ENCODE measurements at regions not wholly inside any gene's neighbourhood (a gene's known extent, or its start where the extent isn't known, plus 50 kb on each side); places are given as distances from the start of the nearest gene placed in this dataset.

- H3K4me3 Mint-ChIP-seq (ENCODE audit: unreplicated experiment): no peak overlapping the region
- Histone ChIP-seq H4K20me1 (ENCODE audit: insufficient read depth, low read length) (no peaks in the 10 kb centered on the region), H3K4me2 (ENCODE audit: low read length) (no peak overlapping the region), H3K4me1 (ENCODE audit: insufficient read depth, low read length) (no peaks in the 10 kb centered on the region), H3K27ac (ENCODE audit: low read depth, low read length) (no peak overlapping the region), H2AFZ (ENCODE audit: low read depth, low read length) (no peak overlapping the region), H3K36me3 (ENCODE audit: insufficient read depth, low read length) (no peaks in the 10 kb centered on the region), H3K27me3 (ENCODE audit: insufficient read depth, low read length) (no peaks in the 10 kb centered on the region), H3K79me2 (ENCODE audit: insufficient read depth, low read length) (no peaks in the 10 kb centered on the region), H3K4me3 (ENCODE audit: insufficient read depth, low read depth, low read length) (no peak overlapping the region), H3K9ac (ENCODE audit: low read length) (no peak overlapping the region), H3K9me3 (ENCODE audit: insufficient read depth, low read depth, low read length) (no peaks in the 10 kb centered on the region)
- H3K9me3 Mint-ChIP-seq (ENCODE audit: unreplicated experiment): no peaks in the 10 kb centered on the region
- H3K4me1 Mint-ChIP-seq (ENCODE audit: low read depth, unreplicated experiment): no peaks in the 10 kb centered on the region
- FAIRE-seq: no peak
- DNase-seq (ENCODE audit: low read depth): no peak
- no peak overlapping the region for H3K27ac Mint-ChIP-seq (ENCODE audit: unreplicated experiment)
- H3K36me3 Mint-ChIP-seq (ENCODE audit: low read depth, unreplicated experiment): no peaks in the 10 kb centered on the region
- H3K27me3 Mint-ChIP-seq (ENCODE audit: low read depth, unreplicated experiment): peaks cover 5% of the 10 kb centered on the region
- TF ChIP-seq EZH2 (IDR thresholded peaks at IDR 0.05; ENCODE audit: insufficient read depth, low read length) (no peak), CTCF (IDR thresholded peaks at IDR 0.05; ENCODE audit: insufficient read depth, low read depth, low read length) (no peak)
Observed at GRCh38 chr3:182514236-182514964, 278.9 kb upstream of the ATP11B start.

- no peaks in the 10 kb centered on the region for H3K9me3 Mint-ChIP-seq (ENCODE audit: unreplicated experiment)
- Histone ChIP-seq H3K36me3 (ENCODE audit: insufficient read depth, low read length) (no peaks in the 10 kb centered on the region), H3K4me1 (ENCODE audit: insufficient read depth, low read length) (no peaks in the 10 kb centered on the region), H2AFZ (ENCODE audit: low read depth, low read length) (no peak overlapping the region), H3K79me2 (ENCODE audit: insufficient read depth, low read length) (no peaks in the 10 kb centered on the region), H4K20me1 (ENCODE audit: insufficient read depth, low read length) (no peaks in the 10 kb centered on the region), H3K9me3 (ENCODE audit: insufficient read depth, low read depth, low read length) (no peaks in the 10 kb centered on the region), H3K4me2 (ENCODE audit: low read length) (no peak overlapping the region), H3K4me3 (ENCODE audit: insufficient read depth, low read depth, low read length) (no peak overlapping the region), H3K9ac (ENCODE audit: low read length) (no peak overlapping the region), H3K27me3 (ENCODE audit: insufficient read depth, low read length) (no peaks in the 10 kb centered on the region), H3K27ac (ENCODE audit: low read depth, low read length) (no peak overlapping the region)
- H3K4me3 Mint-ChIP-seq (ENCODE audit: unreplicated experiment): no peak overlapping the region
- H3K27ac Mint-ChIP-seq (ENCODE audit: unreplicated experiment): no peak overlapping the region
- no peaks in the 10 kb centered on the region for H3K36me3 Mint-ChIP-seq (ENCODE audit: low read depth, unreplicated experiment)
- TF ChIP-seq EZH2 (IDR thresholded peaks at IDR 0.05; ENCODE audit: insufficient read depth, low read length): no peak
- no peak for TF ChIP-seq CTCF (IDR thresholded peaks at IDR 0.05; ENCODE audit: insufficient read depth, low read depth, low read length)
- no peaks in the 10 kb centered on the region for H3K4me1 Mint-ChIP-seq (ENCODE audit: low read depth, unreplicated experiment)
- FAIRE-seq (no peak), DNase-seq (ENCODE audit: low read depth) (no peak)
- peaks cover 5% of the 10 kb centered on the region for H3K27me3 Mint-ChIP-seq (ENCODE audit: low read depth, unreplicated experiment)
Observed at GRCh38 chr3:182516597-182517336, 276.5 kb upstream of the ATP11B start.

GRCh38 chr3:182519569-182519968 is 273.7 kb upstream of the ATP11B start:
- no peak overlapping the region for H3K4me2 ChIP-seq (ENCODE audit: low read length)
- no peak overlapping the region for H2AFZ ChIP-seq (ENCODE audit: low read depth, low read length)
- Mint-ChIP-seq H3K27me3 (ENCODE audit: low read depth, unreplicated experiment) (peaks cover 5% of the 10 kb centered on the region), H3K36me3 (ENCODE audit: low read depth, unreplicated experiment) (no peaks in the 10 kb centered on the region), H3K4me1 (ENCODE audit: low read depth, unreplicated experiment) (no peaks in the 10 kb centered on the region), H3K9me3 (ENCODE audit: unreplicated experiment) (no peaks in the 10 kb centered on the region), H3K27ac (ENCODE audit: unreplicated experiment) (no peak overlapping the region), H3K4me3 (ENCODE audit: unreplicated experiment) (no peak overlapping the region)
- H3K36me3 ChIP-seq (ENCODE audit: insufficient read depth, low read length): no peaks in the 10 kb centered on the region
- H3K4me1 ChIP-seq (ENCODE audit: insufficient read depth, low read length): no peaks in the 10 kb centered on the region
- no peak for DNase-seq (ENCODE audit: low read depth)
- H3K4me3 ChIP-seq (ENCODE audit: insufficient read depth, low read depth, low read length): no peak overlapping the region
- no peak overlapping the region for H3K27ac ChIP-seq (ENCODE audit: low read depth, low read length)
- no peaks in the 10 kb centered on the region for H3K79me2 ChIP-seq (ENCODE audit: insufficient read depth, low read length)
- TF ChIP-seq EZH2 (IDR thresholded peaks at IDR 0.05; ENCODE audit: insufficient read depth, low read length): no peak
- no peak for TF ChIP-seq CTCF (IDR thresholded peaks at IDR 0.05; ENCODE audit: insufficient read depth, low read depth, low read length)
- no peaks in the 10 kb centered on the region for H4K20me1 ChIP-seq (ENCODE audit: insufficient read depth, low read length)
- H3K9me3 ChIP-seq (ENCODE audit: insufficient read depth, low read depth, low read length): no peaks in the 10 kb centered on the region
- no peak for FAIRE-seq
- no peaks in the 10 kb centered on the region for H3K27me3 ChIP-seq (ENCODE audit: insufficient read depth, low read length)
- H3K9ac ChIP-seq (ENCODE audit: low read length): no peak overlapping the region

All from astrocyte (in vitro differentiated cells and primary cell).